GM21737 (cell line): ENCODE measurements at regions not wholly inside any gene's neighbourhood (a gene's known extent, or its start where the extent isn't known, plus 50 kb on each side); places are given as distances from the start of the nearest gene placed in this dataset.
"Not testable (repeated sequence)": the region's sequence is repeated elsewhere in the genome, so short reads cannot be mapped to it uniquely, and the experiment has no call there.

ENCODE experiments used
- ATAC-seq: cut with Tn5 transposase; IDR thresholded peaks from one replicate; pipeline ENCODE4 v1.9.1; 2021; ENCODE audit warnings: mild to moderate bottlenecking, moderate library complexity; ENCODE audit not compliant: unreplicated experiment

DNA sequence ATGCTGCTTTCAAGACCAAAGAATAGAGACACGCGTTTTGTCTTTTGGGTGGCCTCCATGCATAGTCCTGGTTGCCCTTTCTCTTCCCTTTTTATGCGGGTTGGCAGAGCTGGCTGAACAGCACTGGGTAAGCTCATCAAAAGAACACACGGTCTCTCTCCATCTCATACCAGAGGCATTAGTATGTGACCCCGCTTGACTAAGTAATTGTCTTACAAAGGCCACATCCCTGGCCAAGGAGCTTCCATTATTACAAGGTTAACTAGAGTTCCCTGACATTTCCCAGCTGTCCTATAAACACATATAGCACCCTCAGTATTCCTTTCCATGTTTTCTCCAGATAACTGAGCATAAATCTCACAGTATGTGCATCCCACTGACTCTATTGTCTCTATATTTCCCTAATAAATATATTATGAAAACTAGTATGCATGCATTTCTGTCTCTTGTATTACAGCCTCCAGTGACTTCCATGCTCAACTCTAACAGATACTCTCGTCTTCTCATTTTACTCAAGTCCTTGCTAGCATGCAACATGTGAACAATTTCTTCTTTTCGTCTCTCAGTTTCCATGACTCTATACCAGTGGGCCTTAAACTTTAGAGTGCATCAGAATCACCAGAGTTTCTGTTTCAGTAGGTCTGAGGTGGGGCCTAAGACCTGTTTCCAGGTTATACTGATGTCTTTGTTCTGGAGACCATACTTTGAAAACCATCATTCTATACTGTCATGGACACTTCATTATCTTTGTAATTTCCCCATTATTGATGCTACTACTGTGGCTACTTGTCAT, 247.7 kb upstream of the ARSJ start:
- ATAC-seq: no peak

DNA sequence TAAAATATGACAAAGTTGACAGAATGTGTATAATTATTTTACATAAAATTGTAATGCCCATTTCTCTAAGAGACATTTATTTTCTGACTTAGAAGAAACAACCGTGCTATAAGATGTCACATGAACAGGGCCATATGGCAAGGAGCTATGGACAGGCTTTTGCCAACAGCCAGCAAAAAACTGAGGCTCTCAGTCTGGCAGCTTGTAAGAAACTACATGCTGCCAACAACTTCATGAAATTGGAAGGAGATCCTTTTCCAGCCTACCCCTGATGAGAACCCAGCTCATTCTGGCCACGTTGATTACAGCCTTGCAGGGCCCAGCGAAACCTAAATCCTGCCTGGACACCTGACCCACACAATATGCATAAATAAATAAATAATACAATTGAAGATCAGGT, 250.3 kb upstream of the ARSJ start:
- no peak for ATAC-seq

DNA sequence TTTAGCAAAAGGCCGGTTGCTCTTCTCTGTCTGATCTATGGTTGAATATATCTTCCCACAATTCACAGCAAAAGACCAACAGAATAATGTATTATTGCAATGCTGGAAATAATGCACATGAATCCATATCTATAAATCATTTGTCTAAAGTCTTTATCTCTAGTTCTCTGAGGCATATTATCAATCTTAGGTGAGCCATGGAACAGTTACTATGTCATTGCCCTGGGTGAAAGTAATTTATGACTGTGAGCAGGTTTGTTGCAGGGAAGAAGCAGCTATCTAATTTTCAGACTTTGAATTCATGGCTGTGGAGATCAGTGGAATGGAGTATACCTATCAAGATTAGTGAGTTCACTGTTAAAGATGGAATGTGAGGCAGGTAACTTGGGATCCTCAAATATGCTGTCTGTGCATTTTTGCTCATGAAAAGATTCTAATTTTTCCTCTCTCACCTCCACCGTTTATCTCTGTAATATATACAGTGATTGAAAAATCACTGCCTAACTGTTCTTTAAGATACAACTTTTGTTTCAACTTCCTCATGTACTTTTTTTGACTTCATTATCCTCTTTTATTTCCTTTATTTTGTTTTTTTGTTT, 256.8 kb upstream of the ARSJ start:
- ATAC-seq: no peak

DNA sequence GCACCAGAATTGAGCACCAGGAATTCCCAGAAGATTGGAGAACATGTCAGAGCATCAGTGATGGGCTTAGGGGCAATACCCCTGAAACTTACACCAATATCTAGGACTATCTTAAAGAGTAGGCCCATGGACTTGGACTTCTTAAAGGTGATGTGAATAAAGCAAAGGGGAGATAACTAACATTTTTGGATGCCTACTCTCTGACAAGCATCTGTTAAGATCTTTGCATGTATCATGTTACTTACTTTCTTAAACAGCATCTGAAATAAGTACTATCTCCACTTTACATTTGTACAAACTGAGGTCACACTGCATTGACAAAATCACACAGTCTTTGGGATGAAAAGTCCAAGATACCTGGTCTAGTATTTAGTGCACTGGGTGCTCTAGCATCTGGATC, 258.6 kb upstream of the ARSJ start:
- ATAC-seq: no peak

DNA sequence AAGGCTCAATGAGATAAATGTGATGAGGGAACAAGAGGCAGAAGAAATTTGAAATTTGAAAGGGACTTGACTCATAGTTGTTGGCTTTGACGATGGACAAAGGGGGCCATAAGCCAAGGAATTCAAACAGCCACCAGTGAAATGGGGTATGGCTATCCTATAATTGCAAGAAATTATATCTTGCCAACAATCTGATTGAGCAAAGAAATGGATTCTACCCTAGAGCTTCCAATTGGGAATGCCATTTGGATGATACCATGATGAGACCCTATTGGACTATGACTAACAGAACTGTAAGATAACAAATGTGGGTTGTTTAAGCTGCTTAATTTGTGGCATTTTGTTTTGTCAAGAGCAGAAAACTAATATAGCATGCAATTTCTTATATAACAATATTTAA, 270.1 kb upstream of the ARSJ start:
- ATAC-seq: no peak

DNA sequence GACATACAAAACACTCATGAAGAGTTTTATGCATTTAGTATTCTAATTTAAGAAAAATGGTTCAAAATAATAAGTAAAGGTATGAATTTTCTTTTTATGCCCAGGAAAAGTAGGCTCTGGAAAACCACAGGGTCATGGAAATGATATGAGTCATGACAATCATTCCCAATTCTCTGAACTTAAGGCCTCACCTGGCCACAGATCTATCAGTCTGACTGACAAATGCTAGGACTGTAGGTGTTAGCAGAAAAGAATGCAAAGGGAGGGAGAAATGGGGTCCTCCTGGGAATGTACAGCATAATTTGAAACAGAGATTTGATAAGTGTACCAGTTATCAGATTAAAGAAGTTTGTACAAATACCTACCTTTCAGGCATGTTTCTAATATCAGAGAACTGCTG, 270.5 kb upstream of the ARSJ start:
- no peak for ATAC-seq

DNA sequence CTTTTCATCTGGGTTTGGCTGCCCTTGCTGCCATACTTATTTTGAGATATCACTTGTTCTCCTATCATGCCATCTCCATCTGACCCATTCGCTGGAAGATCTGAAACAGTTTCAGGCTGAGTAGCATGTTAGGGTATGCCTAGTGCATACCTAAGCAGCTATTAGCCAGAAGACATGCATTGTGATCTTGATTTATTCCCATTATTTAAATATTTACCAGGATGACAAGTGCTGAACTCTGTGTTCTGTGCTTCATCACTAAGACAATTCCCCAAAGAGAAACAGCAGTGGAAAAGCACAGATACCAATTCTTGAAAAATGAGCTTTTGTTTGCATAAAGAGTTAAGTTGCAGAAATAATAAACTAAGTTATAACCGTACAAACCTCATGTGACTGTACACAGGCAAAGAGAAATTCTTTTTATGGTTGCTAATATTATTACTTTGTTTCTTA, 271.0 kb upstream of the ARSJ start:
- no peak for ATAC-seq

DNA sequence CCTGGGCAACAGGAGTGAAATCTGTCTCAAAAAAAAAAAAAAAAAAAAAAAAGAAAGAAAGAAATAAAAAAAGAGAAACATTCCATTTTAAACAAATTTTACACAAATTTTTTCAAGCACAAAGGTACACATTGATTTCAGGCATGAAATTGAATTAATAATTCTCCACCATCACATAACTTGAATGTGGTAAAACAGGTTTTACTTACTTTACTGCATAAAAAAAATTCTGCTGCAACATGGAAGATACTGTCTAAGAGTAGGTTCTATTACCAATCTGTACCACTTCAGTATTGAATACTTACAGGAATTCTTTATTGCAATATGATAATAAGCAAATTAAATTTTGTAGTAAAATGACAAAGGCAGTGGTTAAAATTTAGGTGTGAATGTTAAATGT, 271.6 kb upstream of the ARSJ start:
- ATAC-seq: no peak

DNA sequence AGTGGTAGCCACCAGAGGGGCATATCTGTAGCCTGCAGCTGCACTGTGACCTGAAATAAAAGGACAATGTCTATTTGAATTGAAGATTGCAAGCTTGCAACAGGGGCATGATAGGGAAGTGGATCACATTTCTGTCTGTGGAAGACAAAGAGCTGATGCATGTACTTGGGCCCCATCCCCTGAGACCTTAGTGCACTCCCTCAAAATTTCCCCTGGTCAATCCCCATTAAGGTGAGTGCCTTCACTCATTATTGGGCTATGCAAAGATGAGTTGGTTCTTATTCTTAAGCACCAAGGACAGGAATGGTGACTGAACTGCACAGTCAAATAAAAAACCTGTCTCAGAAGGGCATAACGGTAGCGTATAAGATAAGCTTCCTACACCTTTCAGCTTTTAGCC, 273.1 kb upstream of the ARSJ start:
- ATAC-seq: no peak

DNA sequence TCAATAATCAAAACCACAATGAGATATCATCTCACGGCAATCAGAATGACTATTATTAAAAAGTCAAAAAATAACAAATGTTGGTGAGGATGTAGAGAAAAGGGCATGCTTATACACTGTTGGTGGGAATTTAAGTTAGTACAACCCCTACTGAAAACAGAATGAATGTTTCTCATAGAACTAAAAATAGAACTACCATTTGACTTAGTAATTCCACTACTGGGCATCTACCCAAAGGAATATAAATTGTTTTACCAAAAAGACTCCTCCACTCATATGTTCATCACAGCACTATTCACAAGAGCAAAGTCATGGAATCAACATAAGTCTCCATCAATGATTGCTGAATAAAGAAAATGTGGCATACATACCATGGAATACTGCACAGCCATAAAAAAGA, 278.1 kb upstream of the ARSJ start:
- ATAC-seq: no peak

DNA sequence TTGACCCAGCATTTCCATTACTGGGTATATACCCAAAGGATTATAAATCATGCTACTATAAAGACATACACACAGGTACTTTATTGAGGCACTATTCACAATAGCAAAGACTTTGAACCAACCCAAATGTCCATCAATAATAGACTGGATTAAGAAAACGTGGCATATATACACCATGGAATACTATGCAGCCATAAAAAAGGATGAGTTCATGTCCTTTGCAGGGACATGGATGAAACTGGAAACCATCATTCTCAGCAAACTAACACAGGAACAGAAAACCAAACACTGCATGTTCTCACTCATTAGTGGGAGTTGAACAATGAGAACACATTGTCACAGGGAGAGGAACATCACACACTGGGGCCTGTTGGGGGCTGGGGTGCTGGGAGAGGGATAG, 283.0 kb upstream of the ARSJ start:
- ATAC-seq: not testable (repeated sequence)

DNA sequence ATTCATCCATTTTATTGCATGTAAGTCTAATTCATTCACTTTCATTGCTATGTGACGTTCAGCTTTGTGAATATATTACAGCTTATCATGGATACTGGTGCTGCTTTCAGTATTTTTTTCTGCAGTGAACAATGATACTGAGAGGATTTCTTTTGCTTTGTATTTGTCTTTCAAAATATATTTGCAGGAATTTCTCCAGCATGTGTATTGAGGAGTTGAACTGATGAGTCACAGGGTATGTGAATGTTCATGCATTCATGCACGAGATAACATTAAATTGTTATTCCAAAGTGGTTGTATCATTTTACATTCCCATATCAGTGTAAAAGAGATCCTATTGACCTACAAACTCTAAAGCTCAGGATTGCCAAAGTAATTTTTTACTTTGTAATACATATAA, 283.8 kb upstream of the ARSJ start:
- ATAC-seq: no peak

DNA sequence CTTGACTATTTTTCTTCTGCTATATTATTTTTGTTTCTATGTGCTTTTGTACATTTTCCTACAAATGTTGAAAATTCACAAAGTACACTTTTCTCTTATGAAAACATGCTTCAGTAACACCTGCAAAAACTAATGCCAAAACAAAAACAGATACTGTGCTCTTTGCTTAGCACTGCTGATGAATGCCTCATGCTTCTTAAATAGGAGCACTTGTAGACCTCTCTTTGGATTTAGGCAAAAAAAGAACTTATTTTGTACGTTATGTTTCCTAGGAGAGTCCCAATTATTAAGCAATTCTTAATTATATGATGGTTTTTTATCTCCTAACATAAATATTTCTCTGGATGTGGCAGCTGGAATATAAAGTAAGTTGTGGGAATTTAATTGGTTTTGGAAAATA, 285.0 kb upstream of the ARSJ start:
- ATAC-seq: no peak

DNA sequence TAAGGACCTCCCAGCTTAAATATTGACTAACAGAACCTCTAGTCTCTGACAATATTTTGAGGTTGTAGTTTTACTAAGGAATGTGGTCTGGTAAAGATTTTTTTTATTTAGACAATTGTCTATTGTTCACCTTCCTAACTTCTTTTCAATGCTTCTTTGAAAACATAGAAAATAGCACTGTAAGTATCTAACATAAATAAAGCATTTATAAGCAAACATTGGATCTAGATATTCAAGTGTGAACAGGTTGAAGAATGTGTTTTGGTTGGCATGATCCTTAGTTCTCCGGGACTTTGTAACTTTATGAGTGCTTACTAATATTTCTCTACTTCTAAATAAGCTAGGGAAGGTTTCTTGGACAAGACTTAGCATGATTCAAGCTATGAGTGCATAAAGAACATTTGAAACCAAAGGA, 285.4 kb upstream of the ARSJ start:
- no peak for ATAC-seq

DNA sequence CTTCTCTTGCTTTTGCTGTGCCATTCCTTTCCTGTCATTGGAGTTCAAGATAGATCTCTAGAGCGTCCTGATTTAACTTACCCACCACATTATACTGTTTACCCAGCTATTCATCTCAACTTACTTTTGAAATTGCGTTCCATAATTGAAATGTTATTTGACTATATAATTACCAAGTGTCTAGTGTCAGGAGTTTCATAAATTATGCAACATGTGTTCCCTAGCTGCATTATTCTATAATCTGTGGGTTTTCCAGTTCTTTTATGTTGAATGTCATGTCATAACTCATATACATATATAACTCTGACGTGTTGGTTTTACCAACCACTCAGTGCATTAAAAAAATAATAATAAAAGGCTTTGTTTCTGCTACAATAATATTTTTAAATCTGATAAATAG, 285.9 kb upstream of the ARSJ start:
- ATAC-seq: no peak

DNA sequence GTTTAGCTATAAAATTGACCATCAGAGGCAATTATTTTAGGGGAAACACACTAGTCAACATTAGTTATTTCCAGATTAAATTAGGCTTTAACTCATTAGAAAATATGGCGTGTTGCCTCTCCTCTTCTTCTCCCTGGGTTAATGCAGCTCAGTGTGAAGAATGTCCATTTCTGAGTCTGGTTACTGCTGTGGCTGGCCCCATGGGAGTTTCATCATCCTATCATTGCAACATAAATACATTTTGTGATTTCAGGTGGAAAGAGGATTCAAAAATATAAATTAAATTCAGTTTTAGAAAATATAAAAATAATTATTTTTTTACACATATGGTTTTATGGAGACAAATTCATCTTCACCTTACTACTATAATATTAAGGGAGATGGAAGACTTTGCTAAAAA, 288.5 kb upstream of the ARSJ start:
- ATAC-seq: no peak

DNA sequence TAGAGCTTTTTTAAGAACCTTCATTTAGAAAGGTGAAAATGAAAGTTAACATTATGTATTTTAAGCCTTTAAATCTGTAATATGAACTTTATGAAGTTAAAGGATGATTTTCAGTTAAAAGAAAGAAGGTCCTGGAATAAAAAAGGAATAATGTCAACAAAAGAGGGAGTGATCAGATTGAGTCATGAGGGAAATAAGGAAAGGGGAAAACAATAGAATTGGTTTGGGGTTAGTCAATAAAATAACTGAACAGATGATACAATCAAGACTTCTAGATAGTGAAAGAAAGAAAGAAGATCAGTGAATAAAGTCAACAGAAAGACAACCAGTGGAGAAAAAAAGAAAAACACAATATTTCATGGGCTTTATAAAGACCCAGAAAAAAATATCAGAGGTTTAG, 291.6 kb upstream of the ARSJ start:
- ATAC-seq: no peak

DNA sequence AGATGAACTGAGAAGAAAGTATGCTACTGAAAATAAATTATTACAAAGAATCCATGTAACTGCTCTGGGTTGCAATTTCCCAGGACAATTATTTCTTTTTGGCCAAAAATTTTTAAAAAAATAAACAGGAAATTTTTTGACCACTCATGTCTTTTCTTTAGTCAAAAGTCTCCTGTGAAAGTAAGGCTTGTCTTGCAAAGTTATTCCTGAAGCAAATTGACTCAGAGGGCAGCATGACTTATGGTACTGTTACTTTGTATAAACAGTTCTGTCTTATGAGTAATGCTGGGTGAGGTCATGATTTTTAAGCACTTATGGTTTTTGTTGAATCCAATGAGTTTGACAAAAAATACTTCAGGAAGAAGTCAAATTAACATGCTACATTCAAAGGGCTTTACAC, 292.8 kb upstream of the ARSJ start:
- no peak for ATAC-seq

DNA sequence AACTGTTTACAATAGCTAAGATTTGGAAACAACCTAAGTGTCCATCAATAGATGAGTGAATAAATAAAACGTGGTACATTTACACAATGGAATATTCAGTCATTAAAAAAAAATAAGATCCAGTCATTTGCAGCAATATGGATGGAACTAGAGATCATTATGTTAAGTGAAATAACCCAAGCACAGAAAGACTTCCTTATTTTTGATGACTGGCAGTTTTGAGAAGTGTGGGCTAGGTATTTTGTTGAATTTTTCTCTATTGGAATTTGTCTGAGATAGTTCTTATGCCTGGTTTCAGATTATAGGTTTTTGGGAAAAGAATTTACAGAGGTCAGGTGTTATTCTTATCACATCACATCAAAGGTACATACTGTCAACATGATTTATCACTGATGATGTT, 293.8 kb upstream of the ARSJ start:
- ATAC-seq: no peak

DNA sequence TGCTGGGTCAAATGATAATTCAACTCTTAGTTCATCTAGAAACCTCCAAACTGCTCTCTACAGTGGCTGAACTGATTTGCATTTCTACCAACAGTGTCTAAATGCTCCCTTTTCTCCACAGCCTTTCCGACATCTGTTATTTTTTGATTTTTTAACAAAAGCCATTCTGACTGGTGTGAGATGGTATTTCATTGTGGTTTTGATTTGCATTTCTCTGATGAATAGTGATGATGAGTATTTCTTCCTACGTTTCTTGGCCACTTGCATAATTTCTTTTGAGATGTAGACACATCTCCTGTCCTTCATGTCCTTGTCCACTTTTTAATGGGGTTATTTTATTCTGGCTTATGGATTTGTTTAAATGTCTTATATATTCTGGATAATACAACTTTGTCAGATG, 298.2 kb upstream of the ARSJ start:
- ATAC-seq: no peak

DNA sequence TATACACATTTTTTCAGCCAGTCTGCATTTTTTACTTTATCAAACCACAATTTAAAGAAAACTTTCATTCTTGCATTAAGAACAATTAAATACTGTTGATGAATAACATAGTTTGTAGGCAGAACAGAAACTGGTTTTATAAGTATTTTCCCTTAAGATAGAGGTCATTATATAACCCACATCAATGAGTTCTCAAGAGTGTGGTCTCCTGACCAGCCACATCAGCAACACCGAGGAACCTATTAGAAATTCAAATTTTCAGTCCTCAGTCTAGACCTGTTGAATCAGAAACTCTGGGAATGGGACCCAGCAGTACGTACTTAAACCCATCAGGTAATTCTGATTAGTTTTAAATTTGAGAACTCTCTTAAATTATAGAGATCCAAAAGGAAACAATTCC, 299.6 kb upstream of the ARSJ start:
- no peak for ATAC-seq

DNA sequence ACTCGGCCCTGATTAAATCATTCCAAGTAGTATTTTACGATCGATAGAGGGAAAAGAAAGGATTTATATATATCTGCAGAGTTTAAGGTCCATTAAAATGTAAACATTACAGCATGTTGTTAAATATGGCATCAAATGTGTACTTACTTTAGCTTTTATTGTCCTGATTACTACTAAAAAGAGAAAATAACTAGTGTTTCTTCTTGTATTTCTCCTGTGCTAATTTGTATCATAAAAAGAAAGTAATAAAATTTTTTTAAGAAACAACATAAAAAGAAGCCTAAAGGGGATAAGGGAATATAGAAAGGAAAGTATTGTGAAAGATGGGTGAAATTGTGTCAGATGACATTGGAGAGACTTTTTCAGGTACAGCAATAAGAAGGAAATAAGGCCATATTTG, 300.3 kb upstream of the ARSJ start:
- ATAC-seq: no peak

DNA sequence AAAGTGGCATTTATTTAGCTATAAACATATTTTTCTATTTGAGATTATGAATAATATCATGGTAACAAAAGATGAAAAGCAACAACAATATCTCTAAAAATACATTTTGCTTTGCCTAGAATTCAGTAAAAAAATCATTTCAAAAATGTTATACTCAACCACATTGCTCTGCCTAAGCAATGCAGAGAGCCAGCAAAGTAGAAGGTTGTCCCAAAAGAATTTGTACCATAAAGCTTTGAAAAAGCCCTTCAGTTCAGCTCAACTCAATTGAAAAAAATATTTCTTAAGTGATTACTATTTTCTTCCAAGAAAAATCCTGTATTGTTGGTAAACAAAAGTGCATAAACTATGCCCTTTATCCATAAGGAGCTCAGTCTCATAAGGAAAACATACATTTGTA, 301.2 kb upstream of the ARSJ start:
- no peak for ATAC-seq
